ENCODE measurements at regions not wholly inside any gene's neighbourhood (a gene's known extent, or its start where the extent isn't known, plus 50 kb on each side); places are given as distances from the start of the nearest gene placed in this dataset.

DNA sequence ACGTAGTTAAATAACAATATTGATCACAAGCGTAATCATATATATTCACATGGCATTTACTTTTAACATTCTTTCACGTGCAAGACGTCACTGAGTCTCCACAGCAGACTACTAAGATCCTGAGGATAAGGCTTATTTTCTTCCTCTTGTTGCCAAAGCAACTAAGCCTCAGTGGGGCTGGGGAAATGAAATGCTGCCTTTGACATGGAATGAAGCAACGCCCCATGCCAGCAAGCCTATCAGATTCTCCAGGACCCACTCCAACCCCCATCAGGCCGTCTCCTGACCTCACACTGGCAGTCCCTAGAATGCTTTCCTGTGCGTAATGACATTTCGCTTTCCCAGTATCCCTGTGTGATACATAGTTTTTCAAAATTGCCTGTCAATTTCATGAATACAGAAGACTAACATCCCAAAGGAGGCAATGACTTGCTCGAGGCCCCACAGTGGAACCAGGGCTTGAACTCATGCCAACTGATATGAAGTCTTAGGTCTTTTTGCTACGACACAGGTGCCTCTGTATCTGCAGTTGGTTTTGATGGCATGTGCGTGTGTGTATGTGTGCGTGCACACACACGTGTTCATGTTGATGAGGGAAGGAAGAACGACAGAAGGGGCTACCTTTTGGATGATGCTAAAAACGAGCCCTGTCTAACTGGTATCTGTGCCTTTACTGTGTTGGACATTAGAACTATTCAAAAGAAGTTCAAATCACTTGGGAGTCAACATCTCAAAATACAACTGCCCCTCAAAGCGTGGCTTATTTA is 239.1 kb downstream of the VRK1 start:
- H3K4me1 Mint-ChIP-seq = peaks cover 5% of the 10 kb centered on the region
- TF ChIP-seq, protein P1, sequence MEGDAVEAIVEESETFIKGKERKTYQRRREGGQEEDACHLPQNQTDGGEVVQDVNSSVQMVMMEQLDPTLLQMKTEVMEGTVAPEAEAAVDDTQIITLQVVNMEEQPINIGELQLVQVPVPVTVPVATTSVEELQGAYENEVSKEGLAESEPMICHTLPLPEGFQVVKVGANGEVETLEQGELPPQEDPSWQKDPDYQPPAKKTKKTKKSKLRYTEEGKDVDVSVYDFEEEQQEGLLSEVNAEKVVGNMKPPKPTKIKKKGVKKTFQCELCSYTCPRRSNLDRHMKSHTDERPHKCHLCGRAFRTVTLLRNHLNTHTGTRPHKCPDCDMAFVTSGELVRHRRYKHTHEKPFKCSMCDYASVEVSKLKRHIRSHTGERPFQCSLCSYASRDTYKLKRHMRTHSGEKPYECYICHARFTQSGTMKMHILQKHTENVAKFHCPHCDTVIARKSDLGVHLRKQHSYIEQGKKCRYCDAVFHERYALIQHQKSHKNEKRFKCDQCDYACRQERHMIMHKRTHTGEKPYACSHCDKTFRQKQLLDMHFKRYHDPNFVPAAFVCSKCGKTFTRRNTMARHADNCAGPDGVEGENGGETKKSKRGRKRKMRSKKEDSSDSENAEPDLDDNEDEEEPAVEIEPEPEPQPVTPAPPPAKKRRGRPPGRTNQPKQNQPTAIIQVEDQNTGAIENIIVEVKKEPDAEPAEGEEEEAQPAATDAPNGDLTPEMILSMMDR (IDR thresholded peaks at IDR 0.05) = no peak
- no peak overlapping the region for H3K4me3 Mint-ChIP-seq
- H3K9me3 Mint-ChIP-seq = peaks cover 26% of the 10 kb centered on the region
- no peak overlapping the region for H3K27ac Mint-ChIP-seq
- H3K36me3 Mint-ChIP-seq (ENCODE audit: low read depth) = peaks cover 5% of the 10 kb centered on the region
- peaks cover 75% of the 10 kb centered on the region for H3K27me3 Mint-ChIP-seq (ENCODE audit: low read depth, poor library complexity)
- DNase-seq = no peak

DNA sequence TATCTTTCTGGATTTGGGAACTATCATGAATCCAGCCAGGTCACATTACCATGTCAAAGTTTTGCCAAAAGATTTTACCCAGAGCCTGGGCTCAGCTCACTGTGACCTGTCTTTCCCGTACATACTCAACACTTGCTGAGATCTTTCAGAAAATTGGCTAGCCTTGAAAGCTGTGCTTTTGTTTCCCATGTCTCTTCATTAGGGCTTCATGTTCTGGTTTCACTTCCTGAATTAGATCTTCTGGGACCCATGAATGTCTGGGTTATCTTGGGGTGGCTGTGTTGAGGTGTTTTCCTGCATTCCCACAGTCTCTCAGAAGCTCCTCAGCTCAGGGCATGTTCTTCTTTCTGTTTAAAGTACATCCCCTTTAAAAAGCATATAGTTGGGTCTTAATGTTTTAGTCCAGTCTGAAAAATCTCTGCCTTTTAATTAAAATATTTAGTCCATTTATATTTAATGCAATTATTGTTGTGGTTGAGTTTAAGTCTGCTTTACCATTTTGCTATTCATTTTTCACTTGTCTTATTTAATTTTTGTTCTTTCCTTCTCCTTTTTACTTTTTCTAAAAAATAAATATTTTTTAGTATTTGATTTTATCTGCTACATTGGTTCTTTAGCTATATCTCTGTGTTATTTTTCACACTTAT is 242.7 kb downstream of the VRK1 start:
- Mint-ChIP-seq H3K4me1 (no peaks in the 10 kb centered on the region), H3K9me3 (peaks cover 16% of the 10 kb centered on the region), H3K4me3 (no peak overlapping the region), H3K36me3 (ENCODE audit: low read depth) (no peaks in the 10 kb centered on the region), H3K27me3 (ENCODE audit: low read depth, poor library complexity) (peaks cover 41% of the 10 kb centered on the region), H3K27ac (no peak overlapping the region)
- TF ChIP-seq, protein P1 (IDR thresholded peaks at IDR 0.05) = no peak
- DNase-seq = no peak

GRCh38 chr14:97046967-97047366 is 249.8 kb downstream of the VRK1 start:
- Mint-ChIP-seq H3K4me3 (no peak overlapping the region), H3K27ac (no peak overlapping the region), H3K27me3 (ENCODE audit: low read depth, poor library complexity) (peaks cover 5% of the 10 kb centered on the region), H3K4me1 (no peaks in the 10 kb centered on the region), H3K9me3 (no peaks in the 10 kb centered on the region), H3K36me3 (ENCODE audit: low read depth) (no peaks in the 10 kb centered on the region)
- no peak for DNase-seq
- TF ChIP-seq, protein P1 (IDR thresholded peaks at IDR 0.05) = no peak

GRCh38 chr14:97052001-97052400 is 254.8 kb downstream of the VRK1 start:
- TF ChIP-seq, protein P1 (IDR thresholded peaks at IDR 0.05) = no peak
- Mint-ChIP-seq H3K27me3 (ENCODE audit: low read depth, poor library complexity) (peaks cover 13% of the 10 kb centered on the region), H3K36me3 (ENCODE audit: low read depth) (no peaks in the 10 kb centered on the region)

DNA sequence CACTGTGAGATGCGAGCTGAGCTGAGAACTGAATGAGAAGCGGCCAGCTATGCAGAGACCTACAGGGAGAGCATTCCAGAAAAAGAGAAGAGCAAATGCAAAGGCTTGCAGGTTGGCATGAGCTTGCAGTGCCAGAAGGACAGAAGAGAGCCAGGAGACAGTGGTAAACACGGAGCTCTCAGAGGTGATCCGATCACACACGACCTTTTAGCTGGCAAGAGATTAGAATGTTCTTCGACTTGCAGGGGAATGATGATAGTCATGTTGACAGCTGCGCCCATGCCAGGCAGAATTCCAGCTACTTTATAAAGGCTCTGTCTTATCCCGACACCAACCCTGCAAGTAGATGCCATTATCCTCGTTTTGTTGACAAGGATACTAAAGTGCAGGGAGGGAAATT is 256.8 kb downstream of the VRK1 start:
- no peak for DNase-seq
- Mint-ChIP-seq H3K9me3 (no peaks in the 10 kb centered on the region), H3K36me3 (ENCODE audit: low read depth) (no peaks in the 10 kb centered on the region), H3K4me1 (no peaks in the 10 kb centered on the region), H3K27ac (no peak overlapping the region), H3K4me3 (no peak overlapping the region), H3K27me3 (ENCODE audit: low read depth, poor library complexity) (peaks cover 20% of the 10 kb centered on the region)
- TF ChIP-seq, protein P1 (IDR thresholded peaks at IDR 0.05) = no peak

More at GRCh38 chr14:97052001-97052400, 254.8 kb downstream of the VRK1 start:
- Mint-ChIP-seq H3K9me3 (no peaks in the 10 kb centered on the region), H3K4me3 (no peak overlapping the region), H3K27ac (no peak overlapping the region), H3K4me1 (no peaks in the 10 kb centered on the region)
- DNase-seq = no peak

All from nephron progenitor cell (in vitro differentiated cells).